Loucy (cell line): ENCODE measurements at regions not wholly inside any gene's neighbourhood (a gene's known extent, or its start where the extent isn't known, plus 50 kb on each side); places are given as distances from the start of the nearest gene placed in this dataset.

Experiments used
- EZH2phosphoT487 ChIP-seq: fragments of 200-600 bp; IDR thresholded peaks from 2 replicates; pipeline ENCODE4 v1.6.1; 2018; ENCODE audit warnings: antibody characterized with exemption, mild to moderate bottlenecking, moderate library complexity, borderline replicate concordance
- TF ChIP-seq, protein P1 (sequence below): fragments of 200-600 bp; sonication (generic); conservative IDR thresholded peaks from 2 replicates; pipeline ENCODE4 v1.5.1; 2014; ENCODE audit warnings: mild to moderate bottlenecking, antibody characterized with exemption, low read length

DNA sequence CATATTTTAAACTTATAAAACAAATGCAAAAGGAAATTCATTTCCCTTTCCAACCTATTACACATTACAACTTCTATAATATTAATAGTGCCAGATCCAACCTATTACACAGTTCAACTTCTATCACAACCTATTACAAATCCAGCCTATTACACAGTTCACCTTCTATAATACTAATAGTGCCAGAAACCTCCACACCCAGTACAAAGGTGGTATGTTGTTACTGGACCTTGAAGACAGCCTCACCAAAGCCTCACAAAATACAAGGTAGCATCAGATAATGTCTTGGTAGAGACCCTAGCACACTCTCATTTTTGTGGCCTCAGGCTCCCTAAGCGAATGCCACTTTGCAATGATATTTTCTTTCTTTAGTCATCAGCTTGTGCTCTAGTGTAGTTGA lies 68.7 kb upstream of the PELI2 start:
- TF ChIP-seq, protein P1, sequence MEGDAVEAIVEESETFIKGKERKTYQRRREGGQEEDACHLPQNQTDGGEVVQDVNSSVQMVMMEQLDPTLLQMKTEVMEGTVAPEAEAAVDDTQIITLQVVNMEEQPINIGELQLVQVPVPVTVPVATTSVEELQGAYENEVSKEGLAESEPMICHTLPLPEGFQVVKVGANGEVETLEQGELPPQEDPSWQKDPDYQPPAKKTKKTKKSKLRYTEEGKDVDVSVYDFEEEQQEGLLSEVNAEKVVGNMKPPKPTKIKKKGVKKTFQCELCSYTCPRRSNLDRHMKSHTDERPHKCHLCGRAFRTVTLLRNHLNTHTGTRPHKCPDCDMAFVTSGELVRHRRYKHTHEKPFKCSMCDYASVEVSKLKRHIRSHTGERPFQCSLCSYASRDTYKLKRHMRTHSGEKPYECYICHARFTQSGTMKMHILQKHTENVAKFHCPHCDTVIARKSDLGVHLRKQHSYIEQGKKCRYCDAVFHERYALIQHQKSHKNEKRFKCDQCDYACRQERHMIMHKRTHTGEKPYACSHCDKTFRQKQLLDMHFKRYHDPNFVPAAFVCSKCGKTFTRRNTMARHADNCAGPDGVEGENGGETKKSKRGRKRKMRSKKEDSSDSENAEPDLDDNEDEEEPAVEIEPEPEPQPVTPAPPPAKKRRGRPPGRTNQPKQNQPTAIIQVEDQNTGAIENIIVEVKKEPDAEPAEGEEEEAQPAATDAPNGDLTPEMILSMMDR, result no peak
- TF ChIP-seq EZH2phosphoT487, result no peak
